Caki2 (cell line): ENCODE measurements at regions not wholly inside any gene's neighbourhood (a gene's known extent, or its start where the extent isn't known, plus 50 kb on each side); places are given as distances from the start of the nearest gene placed in this dataset.

Experiments used
- DNase-seq: peaks from one replicate; pipeline ENCODE4 v3.0.0-alpha.2; 2015; ENCODE audit warnings: low read depth
- in situ Hi-C: cut with HindIII; loops from 2 replicates; pipeline ENCODE4 v1.10.0; 2016; ENCODE audit warnings: low sequenced_read_pairs, low pct_unique_long_range_greater_than_20kb, mixed read lengths

- in situ Hi-C loops: no loop called here
- no peak for DNase-seq
Observed at GRCh38 chr3:72698154-72698917, 149.9 kb downstream of the SHQ1 start.

DNA sequence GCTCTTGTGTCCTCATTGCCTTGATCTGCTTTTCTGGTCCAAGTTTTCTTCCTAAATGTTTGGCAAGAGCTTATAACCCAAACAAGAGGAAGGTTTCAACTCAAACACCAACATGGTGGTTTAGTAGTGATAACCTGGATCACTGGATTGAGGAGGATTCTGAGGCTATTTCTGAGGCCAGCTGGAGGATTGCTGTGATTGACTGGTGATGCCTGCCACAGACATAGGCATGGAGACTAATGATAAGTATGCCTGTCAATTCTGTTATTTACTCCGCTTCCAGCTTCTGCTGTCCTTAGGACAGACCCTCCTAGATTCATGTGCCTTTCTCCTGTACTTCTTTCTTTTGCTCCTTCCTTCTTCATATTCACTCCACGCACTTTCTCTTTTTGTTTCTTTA, 150.5 kb downstream of the SHQ1 start:
- in situ Hi-C loops: no loop called here
- DNase-seq: no peak

DNA sequence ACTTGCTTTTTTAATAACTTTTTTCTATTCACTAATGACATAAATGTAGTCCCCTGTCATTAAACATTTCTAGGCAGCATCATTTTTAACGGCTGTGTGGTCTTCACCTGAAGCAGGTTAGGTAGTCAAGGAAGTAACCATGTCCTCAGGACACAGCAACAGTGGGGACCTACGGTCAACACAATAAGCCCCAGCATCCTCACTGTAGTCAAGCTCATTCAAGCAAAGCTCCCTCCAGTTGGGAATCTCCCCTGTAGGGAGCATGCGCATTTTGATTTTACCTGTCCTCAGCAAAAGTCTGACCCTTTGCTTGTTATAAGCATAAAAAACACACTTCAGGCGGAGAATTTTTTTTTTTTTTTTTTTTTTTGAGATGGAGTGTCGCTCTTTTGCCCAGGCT, 151.4 kb downstream of the SHQ1 start:
- in situ Hi-C loops: no loop called here
- DNase-seq: no peak

GRCh38 chr3:72694398-72694797, 153.8 kb downstream of the SHQ1 start:
- peak; percentile 4 for DNase-seq
- in situ Hi-C loops: no loop called here

- in situ Hi-C loops: no loop called here
- no peak for DNase-seq
Observed at GRCh38 chr3:72692990-72693389, 155.3 kb downstream of the SHQ1 start.

DNA sequence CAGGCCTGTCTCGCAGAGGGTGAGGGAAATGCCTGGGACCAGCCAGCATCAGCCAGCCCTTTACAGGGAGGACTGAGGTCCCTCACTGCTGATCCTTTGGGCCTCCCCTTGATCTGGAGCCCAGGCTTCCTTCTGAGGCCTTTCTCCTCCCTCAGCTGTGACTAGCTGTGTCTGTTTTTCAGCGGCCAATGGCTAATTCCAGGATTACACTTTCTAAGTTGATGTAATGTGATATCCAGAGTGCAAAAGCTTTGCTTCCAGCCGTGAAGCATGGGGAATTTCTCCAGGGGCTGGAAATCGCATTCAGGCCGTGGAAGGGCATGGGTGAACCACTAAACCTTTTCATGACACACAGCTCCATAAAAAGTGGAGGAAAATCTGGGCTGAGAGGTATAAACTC, 157.6 kb downstream of the SHQ1 start:
- in situ Hi-C loops: no loop called here
- no peak for DNase-seq

DNA sequence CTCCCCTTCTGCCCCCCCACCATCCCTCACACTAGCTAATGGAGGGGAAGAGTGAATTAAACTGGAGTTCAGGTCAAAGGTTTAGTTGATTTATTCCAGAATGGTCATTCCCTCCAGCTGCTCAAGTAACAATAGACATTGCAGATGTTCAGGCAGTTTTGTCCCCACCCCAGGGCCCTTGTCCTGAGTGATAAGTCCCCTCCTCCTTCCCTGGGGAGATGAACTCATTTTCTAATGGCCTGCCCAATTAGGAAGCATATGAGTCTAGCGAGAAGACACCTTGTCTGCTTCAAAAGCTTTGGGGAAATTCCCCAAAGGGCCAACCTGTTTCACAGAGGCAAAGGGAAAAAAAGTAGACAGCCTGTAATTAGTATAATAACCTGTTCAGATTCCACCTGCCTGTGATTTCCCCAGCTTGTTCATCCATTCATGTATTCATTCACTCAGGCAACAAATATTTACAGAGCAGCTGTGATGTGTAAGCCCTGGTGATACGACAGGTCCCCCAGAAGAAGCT, 165.3 kb downstream of the SHQ1 start:
- DNase-seq: no peak
- in situ Hi-C loops: no loop called here

DNA sequence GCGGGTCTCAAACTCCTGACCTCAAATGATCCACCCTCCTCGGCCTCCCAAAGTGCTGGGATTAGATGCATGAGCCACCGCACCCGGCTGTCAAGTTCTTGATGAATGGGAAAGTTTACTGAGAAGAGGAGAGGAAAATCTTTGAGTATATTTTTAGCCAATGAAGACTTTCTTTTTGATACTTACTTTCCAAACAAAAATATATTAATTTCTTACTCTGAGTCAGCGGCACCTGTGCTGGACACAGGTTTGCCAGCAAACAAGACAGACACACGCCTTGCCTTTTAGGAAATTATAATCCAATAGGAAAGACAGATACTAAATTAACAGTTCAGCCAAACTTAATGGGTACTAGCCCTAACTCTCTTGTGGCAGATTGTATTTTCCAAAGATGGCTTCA, 166.6 kb downstream of the SHQ1 start:
- no peak for DNase-seq
- in situ Hi-C loops: no loop called here

DNA sequence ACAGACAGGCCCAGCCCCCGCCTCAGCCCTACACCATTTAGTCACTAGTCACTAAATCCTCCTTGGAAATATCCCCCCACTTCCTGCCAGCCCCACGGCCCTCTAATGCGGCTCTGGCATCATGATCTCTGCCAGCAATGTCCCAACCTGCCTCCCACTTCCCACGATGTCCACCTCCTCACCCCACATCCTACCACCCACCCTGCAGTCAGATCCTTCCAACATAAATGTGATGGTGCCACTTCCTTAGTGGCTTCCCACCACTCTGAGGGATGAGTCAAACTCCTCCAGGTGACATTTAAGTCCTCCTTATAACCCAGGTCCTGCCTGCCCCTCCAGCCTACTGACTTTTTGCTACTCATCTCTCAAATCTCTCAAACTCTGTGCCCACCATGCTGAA, 167.5 kb downstream of the SHQ1 start:
- in situ Hi-C loops: no loop called here
- no peak for DNase-seq

GRCh38 chr3:72679540-72680198, 168.6 kb downstream of the SHQ1 start:
- peak; percentile 31 for DNase-seq
- in situ Hi-C loops: no loop called here

DNA sequence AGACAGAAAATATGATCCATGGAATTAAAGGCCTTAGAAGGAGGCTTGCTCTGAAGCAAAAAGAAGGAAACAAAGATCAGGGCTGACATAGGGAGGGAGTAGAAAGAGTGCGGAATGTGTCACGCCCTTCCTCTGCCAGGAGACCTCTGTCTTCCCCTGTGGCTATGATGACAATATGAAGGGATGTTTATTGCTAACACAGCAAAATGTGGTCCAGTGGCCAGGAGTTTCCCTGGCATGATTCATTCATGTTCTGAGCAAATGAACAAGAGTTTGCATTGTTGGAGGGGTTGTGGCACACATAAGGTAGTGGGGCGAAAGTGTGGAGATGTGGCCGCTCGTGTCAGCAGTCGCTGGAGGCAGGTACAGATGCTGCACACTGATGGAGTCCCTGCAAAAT, 169.4 kb downstream of the SHQ1 start:
- DNase-seq: peak; percentile 28
- in situ Hi-C loops: no loop called here

DNA sequence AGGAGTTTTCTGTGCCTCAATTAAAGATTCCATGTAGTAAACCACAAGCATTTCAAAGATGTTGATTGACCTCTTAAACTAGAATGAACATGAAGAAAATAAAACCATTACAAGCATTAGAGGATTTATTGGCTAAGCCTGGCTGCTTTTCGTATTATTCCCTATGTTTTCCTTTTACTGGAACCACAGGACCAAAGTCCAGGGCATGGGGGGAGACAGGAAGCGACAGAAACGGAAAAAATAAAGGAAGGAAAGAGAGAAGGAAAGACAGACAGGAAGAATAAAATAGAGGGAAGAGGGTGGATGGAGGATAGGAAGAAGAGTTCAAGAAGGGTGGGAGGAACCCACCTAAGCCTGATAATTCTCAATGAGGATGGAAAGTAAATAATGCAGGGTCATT, 169.9 kb downstream of the SHQ1 start:
- in situ Hi-C loops: no loop called here
- DNase-seq: no peak

GRCh38 chr3:72675243-72675642, 173.0 kb downstream of the SHQ1 start:
- no peak for DNase-seq
- in situ Hi-C loops: no loop called here

DNA sequence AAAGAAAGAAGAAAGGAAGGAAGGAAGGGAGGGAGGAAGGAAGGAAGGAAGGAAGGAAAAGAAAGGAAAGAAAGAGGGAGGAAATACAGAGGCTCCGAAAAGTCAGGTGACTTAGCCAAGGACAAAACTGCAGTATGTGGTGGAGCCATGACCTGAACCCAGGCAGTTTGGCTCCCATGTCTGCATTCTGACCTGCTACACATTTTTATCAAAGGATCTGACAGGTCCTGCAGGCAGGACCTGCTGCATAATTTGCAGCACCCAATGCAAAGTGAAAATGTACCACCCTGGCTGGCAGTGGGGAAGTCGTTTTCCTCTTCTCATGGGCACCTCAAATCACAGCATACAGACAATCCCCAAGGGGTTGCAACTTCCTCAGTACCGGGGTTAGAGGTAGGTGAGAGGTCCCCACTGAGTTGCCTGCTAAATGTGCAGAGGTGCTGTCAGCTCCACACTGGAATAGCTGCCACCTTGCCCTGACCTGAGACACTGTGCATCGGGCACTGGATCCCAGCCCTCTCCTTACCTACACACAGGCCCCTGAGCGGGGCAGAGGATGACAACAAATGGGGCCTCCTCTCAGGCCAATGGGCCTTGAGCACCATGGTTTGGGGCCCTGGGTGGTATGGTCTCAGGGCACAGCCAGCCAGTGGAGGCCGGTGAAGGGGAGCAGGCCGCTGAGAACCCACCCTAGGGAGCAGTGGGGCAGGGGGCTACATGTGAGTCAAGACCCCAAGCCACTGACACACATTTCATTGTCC, 175.1 kb downstream of the SHQ1 start:
- in situ Hi-C loops: no loop called here
- DNase-seq: no peak

DNA sequence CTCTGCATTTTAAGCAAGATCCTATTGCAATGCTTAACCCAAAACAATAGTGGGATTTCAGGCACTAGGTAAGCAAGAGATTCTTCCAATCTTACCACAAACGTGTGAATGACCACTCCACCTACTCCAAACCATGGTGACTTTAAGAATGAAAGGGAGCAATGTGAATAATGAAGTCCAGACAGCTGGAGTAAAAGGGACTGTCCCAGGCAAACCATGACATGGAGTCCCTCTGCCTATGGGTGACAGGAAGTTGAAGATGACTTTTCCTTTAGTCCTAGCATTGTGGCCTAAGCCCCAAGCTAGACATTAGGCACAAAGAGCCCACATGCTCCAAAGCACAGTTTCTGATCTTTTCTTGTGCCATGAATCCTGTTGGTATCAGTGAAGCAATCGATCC, 179.0 kb downstream of the SHQ1 start:
- no peak for DNase-seq
- in situ Hi-C loops: no loop called here

GRCh38 chr3:72666447-72666755, 181.8 kb downstream of the SHQ1 start:
- in situ Hi-C loops: no loop called here

DNA sequence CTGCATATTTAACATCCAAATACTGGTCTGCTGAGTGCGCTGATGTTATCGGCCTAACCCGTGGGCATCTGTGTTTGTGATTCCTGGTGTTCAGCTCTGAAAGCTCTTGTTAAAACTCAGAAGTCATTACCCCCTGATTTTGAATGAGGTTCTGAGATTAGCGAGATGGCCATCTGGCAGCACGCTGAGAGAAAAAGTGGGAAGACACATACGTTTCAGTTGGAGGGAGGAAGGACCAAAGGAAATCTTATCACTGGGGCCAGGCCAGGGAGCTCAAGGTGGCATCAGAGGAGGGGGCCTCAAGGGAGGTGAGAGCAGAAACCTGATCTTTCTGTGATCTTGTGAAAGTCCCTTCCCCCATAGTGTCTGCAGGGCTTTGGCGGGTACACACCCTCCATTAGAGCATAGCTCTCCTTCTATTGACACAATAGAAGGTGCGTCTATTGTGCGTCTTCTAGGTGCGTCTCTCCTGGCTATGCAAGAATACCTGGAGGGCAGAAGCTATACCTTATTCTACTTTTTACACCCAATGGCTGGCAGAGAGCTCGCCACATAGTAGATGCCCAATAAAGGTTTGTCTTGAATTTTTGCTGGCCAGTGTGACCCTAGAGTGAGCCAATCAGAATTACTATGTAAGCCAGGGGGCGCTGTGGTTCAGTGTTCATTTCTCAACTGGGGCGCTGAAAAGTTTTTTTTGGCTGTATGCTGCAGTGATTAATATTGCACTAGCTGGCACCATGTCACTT, 182.4 kb downstream of the SHQ1 start:
- peak; percentile 39 for DNase-seq
- in situ Hi-C loops: no loop called here

More at GRCh38 chr3:72666447-72666755, 181.8 kb downstream of the SHQ1 start:
- no peak for DNase-seq

DNA sequence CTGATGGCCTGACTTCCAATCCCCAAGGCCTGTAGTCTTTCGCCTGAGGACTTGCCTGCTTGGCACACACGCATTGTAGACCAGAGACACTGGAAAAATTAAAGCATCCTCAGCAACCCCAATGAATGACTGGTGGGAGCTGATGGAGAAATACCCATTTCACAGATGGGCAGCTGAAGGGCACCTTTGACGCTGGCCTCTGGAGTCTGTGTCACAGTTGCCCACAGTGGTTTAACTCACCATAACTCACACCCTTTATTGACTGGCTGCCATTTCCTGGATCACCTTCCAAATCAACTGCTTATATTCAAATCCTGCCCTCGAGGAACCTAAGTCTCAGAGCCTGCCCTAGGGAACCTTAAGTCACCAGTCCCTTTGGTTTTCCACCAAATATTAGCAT, 183.1 kb downstream of the SHQ1 start:
- in situ Hi-C loops: no loop called here
- DNase-seq: no peak
